ENCODE measurements at regions not wholly inside any gene's neighbourhood (a gene's known extent, or its start where the extent isn't known, plus 50 kb on each side); places are given as distances from the start of the nearest gene placed in this dataset.
"Not testable (repeated sequence)": the region's sequence is repeated elsewhere in the genome, so short reads cannot be mapped to it uniquely, and the experiment has no call there.

- Histone ChIP-seq H3K4me3 (no peak overlapping the region), H3K36me3 (no peaks in the 10 kb centered on the region), H3K9me3 (no peaks in the 10 kb centered on the region), H3K4me1 (no peaks in the 10 kb centered on the region), H3K27ac (no peak overlapping the region), H3K27me3 (no peaks in the 10 kb centered on the region)
- DNase-seq = no peak
- ATAC-seq = no peak
- in situ Hi-C loops (cut with MboI; ENCODE audit: low sequenced_read_pairs in 4 of 4) (no loop called here), intact Hi-C loops (cut with DNase I; ENCODE audit: low total_unique reads) (no loop called here)
- TF ChIP-seq CTCF (IDR thresholded peaks at IDR 0.05 in 4 of 5, conservative IDR thresholded peaks at IDR 0.05 in 1 of 5) (no peak), POLR2A (IDR thresholded peaks at IDR 0.05) (no peak)
These were observed 309.2 kb upstream of the TCF4 start for GRCh38 chr18:55897091-55897689.

- no peaks in the 10 kb centered on the region for H3K4me1 ChIP-seq
- H3K4me3 ChIP-seq = no peak overlapping the region
- intact Hi-C loops (cut with DNase I; ENCODE audit: low total_unique reads) = no loop called here
- H3K27ac ChIP-seq = no peak overlapping the region
- TF ChIP-seq CTCF (IDR thresholded peaks at IDR 0.05 in 4 of 5, conservative IDR thresholded peaks at IDR 0.05 in 1 of 5) = no peak
- TF ChIP-seq POLR2A (IDR thresholded peaks at IDR 0.05) = no peak
- H3K27me3 ChIP-seq = no peaks in the 10 kb centered on the region
- H3K9me3 ChIP-seq = no peaks in the 10 kb centered on the region
- no peak for DNase-seq
- ATAC-seq = no peak
- H3K36me3 ChIP-seq = no peaks in the 10 kb centered on the region
- in situ Hi-C loops (cut with MboI; ENCODE audit: low sequenced_read_pairs in 4 of 4) = no loop called here
These were observed 306.0 kb upstream of the TCF4 start for GRCh38 chr18:55893948-55894347.

- H3K4me3 ChIP-seq; H3K27me3 ChIP-seq; H3K27ac ChIP-seq; in situ Hi-C loops (cut with MboI; ENCODE audit: low sequenced_read_pairs in 4 of 4); DNase-seq; intact Hi-C loops (cut with DNase I; ENCODE audit: low total_unique reads); H3K36me3 ChIP-seq; ATAC-seq; H3K4me1 ChIP-seq; H3K9me3 ChIP-seq: not testable (repeated sequence)
These were observed 305.1 kb upstream of the TCF4 start for GRCh38 chr18:55892862-55893813.

- in situ Hi-C loops (cut with MboI; ENCODE audit: low sequenced_read_pairs in 4 of 4) = no loop called here
- no peak for DNase-seq
These were observed 298.9 kb upstream of the TCF4 start for GRCh38 chr18:55886886-55887285.

More at GRCh38 chr18:55886886-55887285, 298.9 kb upstream of the TCF4 start:
- Histone ChIP-seq H3K9me3 (no peaks in the 10 kb centered on the region), H3K36me3 (no peaks in the 10 kb centered on the region), H3K4me1 (no peaks in the 10 kb centered on the region), H3K27me3 (no peaks in the 10 kb centered on the region), H3K4me3 (no peak overlapping the region), H3K27ac (no peak overlapping the region)
- intact Hi-C loops (cut with DNase I; ENCODE audit: low total_unique reads) = no loop called here
- TF ChIP-seq POLR2A (IDR thresholded peaks at IDR 0.05) (no peak), CTCF (IDR thresholded peaks at IDR 0.05 in 4 of 5, conservative IDR thresholded peaks at IDR 0.05 in 1 of 5) (no peak)
- ATAC-seq = no peak

Data from gastrocnemius medialis (tissue), 4 donors.